ENCODE measurements at regions not wholly inside any gene's neighbourhood (a gene's known extent, or its start where the extent isn't known, plus 50 kb on each side); places are given as distances from the start of the nearest gene placed in this dataset.

DNA sequence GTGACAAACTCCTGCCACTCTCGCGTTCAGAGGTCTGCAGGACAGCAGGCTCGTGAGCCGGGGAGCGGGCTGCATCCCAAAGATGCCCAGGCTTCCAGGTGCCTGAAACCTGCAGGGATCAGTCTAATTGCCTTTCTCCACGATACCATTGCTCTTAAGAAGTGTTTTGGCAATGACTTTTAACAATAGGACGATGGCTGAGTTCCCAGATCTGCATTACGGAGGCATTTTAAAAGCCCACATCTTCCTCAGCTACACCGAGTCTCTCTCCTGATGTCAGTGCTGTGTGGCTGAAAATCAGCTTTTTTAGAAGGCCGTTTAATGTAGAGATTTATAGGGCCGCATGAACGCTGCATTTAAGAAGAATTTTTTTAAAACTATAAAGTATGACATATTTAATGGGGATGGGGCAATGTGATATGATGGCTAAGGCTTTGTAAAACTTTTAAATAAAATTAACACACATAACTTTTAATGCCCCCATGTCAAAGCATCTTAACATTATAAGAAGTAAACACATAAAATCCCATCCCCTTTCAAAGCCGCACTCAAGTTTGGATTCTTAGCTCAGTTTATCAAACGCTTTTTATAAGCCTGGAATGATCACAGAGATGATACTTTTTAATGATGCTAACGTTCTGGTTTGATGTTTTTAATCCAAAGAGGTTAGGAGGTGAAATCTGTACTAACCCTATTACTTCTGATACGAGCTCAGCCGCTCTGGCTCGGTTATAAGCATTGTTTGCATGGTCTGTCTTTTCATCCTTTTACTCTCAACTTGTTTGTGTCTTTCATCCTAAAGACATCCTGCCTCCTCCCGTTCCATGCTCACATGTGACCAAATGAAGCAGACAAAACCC lies 386.0 kb downstream of the SMOC2 start:
- TF ChIP-seq ZBTB7A (IDR thresholded peaks at IDR 0.05; ENCODE audit: low read depth) (no peak), CEBPB (IDR thresholded peaks at IDR 0.05) (no peak), TCF12 (IDR thresholded peaks at IDR 0.05; ENCODE audit: low read depth) (no peak), NFIC (IDR thresholded peaks at IDR 0.05) (no peak), TAF1 (IDR thresholded peaks at IDR 0.05; ENCODE audit: low read depth) (no peak), EP300 (IDR thresholded peaks at IDR 0.05; ENCODE audit: borderline replicate concordance) (no peak)
- TF ChIP-seq, protein P1, sequence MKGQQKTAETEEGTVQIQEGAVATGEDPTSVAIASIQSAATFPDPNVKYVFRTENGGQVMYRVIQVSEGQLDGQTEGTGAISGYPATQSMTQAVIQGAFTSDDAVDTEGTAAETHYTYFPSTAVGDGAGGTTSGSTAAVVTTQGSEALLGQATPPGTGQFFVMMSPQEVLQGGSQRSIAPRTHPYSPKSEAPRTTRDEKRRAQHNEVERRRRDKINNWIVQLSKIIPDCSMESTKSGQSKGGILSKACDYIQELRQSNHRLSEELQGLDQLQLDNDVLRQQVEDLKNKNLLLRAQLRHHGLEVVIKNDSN (IDR thresholded peaks at IDR 0.05): no peak

DNA sequence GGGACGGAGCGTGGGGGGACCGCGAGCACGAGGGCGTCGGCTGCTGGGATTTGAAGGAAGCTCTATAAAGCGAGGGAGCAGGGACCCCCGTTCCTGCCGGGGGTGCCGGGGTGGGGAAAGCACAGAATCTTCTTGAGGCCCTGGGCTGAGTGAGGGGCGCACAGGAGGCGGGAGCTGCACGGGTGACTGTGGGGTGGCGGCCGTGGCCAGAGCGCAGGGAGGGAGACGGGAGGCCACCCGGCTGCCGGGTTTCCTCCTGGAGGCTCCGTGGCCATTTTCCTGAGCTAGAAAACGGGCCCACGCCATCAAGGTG lies 385.1 kb downstream of the SMOC2 start:
- TF ChIP-seq TCF12 (IDR thresholded peaks at IDR 0.05; ENCODE audit: low read depth): no peak
- no peak for TF ChIP-seq RAD21 (IDR thresholded peaks at IDR 0.05; ENCODE audit: low read depth)
- TF ChIP-seq, protein P2, sequence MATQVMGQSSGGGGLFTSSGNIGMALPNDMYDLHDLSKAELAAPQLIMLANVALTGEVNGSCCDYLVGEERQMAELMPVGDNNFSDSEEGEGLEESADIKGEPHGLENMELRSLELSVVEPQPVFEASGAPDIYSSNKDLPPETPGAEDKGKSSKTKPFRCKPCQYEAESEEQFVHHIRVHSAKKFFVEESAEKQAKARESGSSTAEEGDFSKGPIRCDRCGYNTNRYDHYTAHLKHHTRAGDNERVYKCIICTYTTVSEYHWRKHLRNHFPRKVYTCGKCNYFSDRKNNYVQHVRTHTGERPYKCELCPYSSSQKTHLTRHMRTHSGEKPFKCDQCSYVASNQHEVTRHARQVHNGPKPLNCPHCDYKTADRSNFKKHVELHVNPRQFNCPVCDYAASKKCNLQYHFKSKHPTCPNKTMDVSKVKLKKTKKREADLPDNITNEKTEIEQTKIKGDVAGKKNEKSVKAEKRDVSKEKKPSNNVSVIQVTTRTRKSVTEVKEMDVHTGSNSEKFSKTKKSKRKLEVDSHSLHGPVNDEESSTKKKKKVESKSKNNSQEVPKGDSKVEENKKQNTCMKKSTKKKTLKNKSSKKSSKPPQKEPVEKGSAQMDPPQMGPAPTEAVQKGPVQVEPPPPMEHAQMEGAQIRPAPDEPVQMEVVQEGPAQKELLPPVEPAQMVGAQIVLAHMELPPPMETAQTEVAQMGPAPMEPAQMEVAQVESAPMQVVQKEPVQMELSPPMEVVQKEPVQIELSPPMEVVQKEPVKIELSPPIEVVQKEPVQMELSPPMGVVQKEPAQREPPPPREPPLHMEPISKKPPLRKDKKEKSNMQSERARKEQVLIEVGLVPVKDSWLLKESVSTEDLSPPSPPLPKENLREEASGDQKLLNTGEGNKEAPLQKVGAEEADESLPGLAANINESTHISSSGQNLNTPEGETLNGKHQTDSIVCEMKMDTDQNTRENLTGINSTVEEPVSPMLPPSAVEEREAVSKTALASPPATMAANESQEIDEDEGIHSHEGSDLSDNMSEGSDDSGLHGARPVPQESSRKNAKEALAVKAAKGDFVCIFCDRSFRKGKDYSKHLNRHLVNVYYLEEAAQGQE (IDR thresholded peaks at IDR 0.05; ENCODE audit: low read depth): no peak
- TF ChIP-seq, protein P1 (IDR thresholded peaks at IDR 0.05): no peak

DNA sequence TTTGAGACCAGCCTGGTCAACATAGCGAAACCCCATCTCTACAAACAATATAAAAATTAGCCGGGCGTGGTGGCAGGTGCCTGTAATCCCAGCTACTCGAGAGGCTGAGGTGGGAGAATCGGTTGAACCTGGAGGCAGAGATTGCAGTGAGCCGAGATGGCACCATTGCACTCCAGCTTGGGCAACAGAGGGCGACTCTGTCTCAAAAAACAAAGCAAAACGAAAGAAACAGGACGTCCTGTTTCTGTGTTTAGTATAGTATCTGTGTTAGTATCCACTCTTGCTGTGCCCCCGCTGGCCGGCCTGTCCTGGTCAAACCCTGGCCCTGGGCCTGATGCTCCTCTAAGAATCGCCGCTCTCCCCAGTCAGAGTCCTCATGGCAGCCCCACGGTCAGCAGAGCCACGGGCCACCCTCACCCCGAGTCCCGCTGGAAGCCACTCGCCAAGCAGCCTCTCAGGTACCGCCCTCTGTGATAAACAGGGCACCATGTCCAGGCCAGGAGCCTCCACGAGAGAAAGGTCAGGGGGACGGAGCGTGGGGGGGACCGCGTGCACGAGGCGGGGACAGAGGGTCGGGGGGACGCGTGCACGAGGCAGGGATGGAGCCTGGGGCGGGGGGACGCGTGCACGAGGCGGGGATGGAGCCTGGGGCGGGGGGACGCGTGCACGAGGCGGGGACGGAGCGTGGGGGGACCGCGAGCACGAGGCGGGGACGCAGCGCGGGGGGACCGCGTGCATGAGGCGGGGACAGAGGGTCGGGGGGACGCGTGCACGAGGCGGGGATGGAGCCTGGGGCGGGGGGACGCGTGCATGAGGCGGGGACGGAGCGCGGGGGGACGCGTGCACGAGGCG lies 384.5 kb downstream of the SMOC2 start:
- TF ChIP-seq TEAD4 (IDR thresholded peaks at IDR 0.05) (no peak), CEBPB (IDR thresholded peaks at IDR 0.05) (no peak), TCF12 (IDR thresholded peaks at IDR 0.05; ENCODE audit: low read depth) (no peak), YY1 (IDR thresholded peaks at IDR 0.05; ENCODE audit: low read depth) (no peak), CREB1 (IDR thresholded peaks at IDR 0.05; ENCODE audit: low read depth) (no peak), TAF1 (IDR thresholded peaks at IDR 0.05; ENCODE audit: low read depth) (no peak), EP300 (IDR thresholded peaks at IDR 0.05; ENCODE audit: borderline replicate concordance) (no peak), FOXM1 (IDR thresholded peaks at IDR 0.05; ENCODE audit: borderline replicate concordance, low read depth) (no peak), EGR1 (IDR thresholded peaks at IDR 0.05) (no peak), RAD21 (IDR thresholded peaks at IDR 0.05; ENCODE audit: low read depth) (no peak), NFIC (IDR thresholded peaks at IDR 0.05) (no peak), ZBTB7A (IDR thresholded peaks at IDR 0.05; ENCODE audit: low read depth) (no peak)
- TF ChIP-seq, protein P3, sequence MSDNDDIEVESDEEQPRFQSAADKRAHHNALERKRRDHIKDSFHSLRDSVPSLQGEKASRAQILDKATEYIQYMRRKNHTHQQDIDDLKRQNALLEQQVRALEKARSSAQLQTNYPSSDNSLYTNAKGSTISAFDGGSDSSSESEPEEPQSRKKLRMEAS (IDR thresholded peaks at IDR 0.05): no peak
- TF ChIP-seq, protein P2 (IDR thresholded peaks at IDR 0.05; ENCODE audit: low read depth): no peak
- TF ChIP-seq, protein P1 (IDR thresholded peaks at IDR 0.05): no peak

DNA sequence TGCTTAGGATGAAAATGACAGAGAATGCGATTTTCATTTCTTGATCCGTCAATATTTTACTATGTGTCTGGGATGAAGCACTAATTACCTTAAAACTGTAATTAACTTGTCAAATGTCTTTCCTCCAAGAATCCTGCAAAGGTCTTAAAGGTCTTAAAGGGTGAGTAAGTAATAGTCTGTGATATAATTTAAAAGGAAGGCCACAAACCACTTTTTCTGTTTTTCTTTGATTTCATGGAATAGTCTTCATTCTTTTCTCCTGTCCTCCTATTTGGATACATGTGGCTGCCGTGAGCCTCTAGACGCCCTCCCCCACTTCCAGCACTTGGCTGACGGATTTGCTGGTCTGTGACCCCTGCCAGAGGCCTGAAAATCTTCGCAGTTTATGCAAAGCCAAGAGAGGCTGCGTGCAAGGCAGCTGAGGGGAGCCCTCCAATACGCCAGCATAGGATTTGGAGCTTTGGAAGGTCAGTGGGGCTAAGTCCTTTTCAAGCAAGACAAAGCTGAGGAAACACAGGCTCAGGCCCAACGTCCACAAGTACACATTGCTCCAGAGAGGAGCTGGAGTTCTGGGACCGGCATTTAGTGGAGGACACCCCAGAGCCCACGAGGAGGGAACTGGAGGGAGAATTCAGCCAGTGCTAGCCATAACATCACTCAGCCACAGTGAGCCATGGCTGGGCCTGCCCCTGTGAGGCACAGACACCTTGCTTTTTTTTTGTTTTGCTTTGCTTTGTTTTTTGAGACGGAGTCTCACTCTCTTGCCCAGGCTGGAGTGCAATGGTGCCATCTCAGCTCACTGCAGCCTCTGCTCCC lies 382.6 kb downstream of the SMOC2 start:
- TF ChIP-seq CEBPB (IDR thresholded peaks at IDR 0.05): no peak
- no peak for TF ChIP-seq RAD21 (IDR thresholded peaks at IDR 0.05; ENCODE audit: low read depth)
- no peak for TF ChIP-seq CREB1 (IDR thresholded peaks at IDR 0.05; ENCODE audit: low read depth)
- no peak for TF ChIP-seq TEAD4 (IDR thresholded peaks at IDR 0.05)
- no peak for TF ChIP-seq FOXM1 (IDR thresholded peaks at IDR 0.05; ENCODE audit: borderline replicate concordance, low read depth)
- TF ChIP-seq TCF12 (IDR thresholded peaks at IDR 0.05; ENCODE audit: low read depth): no peak
- TF ChIP-seq ZBTB7A (IDR thresholded peaks at IDR 0.05; ENCODE audit: low read depth): no peak
- TF ChIP-seq NFIC (IDR thresholded peaks at IDR 0.05): no peak
- TF ChIP-seq, protein P3 (IDR thresholded peaks at IDR 0.05): no peak
- TF ChIP-seq, protein P2 (IDR thresholded peaks at IDR 0.05; ENCODE audit: low read depth): no peak
- no peak for TF ChIP-seq EGR1 (IDR thresholded peaks at IDR 0.05)
- no peak for TF ChIP-seq YY1 (IDR thresholded peaks at IDR 0.05; ENCODE audit: low read depth)
- TF ChIP-seq, protein P1 (IDR thresholded peaks at IDR 0.05): no peak
- TF ChIP-seq EP300 (IDR thresholded peaks at IDR 0.05; ENCODE audit: borderline replicate concordance): no peak
- TF ChIP-seq TAF1 (IDR thresholded peaks at IDR 0.05; ENCODE audit: low read depth): no peak
